ENCODE measurements at regions not wholly inside any gene's neighbourhood (a gene's known extent, or its start where the extent isn't known, plus 50 kb on each side); places are given as distances from the start of the nearest gene placed in this dataset.
A peak's percentile ranks its signal among the peaks of the same experiment; 100 is the strongest.

- H3K36me3 ChIP-seq = no peaks in the 10 kb centered on the region
- peaks cover 13% of the 10 kb centered on the region for H3K4me1 ChIP-seq
- peak overlapping the region; percentile 61 for H3K4me3 ChIP-seq
- peak; percentile 29 for DNase-seq
- intact Hi-C loops (cut with micrococcal nuclease) = loop anchor here (2.0 kb wide), 1 partner anchor 28 kb away; no protein-coding TSS in a partner anchor
- H3K9me3 ChIP-seq (replicated peaks) = no peaks in the 10 kb centered on the region
- TF ChIP-seq CTCF (IDR thresholded peaks at IDR 0.05; ENCODE audit: borderline replicate concordance) = no peak
- H3K27ac ChIP-seq (replicated peaks) = peak overlapping the region; percentile 51
- H3K27me3 ChIP-seq (ENCODE audit: low read depth) = peaks cover 19% of the 10 kb centered on the region
Observed at GRCh38 chr6:9398767-9399373, 963.5 kb upstream of the SLC35B3 start.

- Histone ChIP-seq H3K9me3 (replicated peaks) (no peaks in the 10 kb centered on the region), H3K27ac (replicated peaks) (peak overlapping the region; percentile 51), H3K4me1 (peaks cover 13% of the 10 kb centered on the region), H3K4me3 (peak overlapping the region; percentile 61), H3K36me3 (no peaks in the 10 kb centered on the region), H3K27me3 (ENCODE audit: low read depth) (peaks cover 19% of the 10 kb centered on the region)
- intact Hi-C loops (cut with micrococcal nuclease) = loop anchor here (2.0 kb wide), 1 partner anchor 29 kb away; no protein-coding TSS in a partner anchor
- TF ChIP-seq CTCF (IDR thresholded peaks at IDR 0.05; ENCODE audit: borderline replicate concordance) = no peak
- DNase-seq = peak; percentile 53
Observed at GRCh38 chr6:9398071-9398766, 962.9 kb upstream of the SLC35B3 start.

DNA sequence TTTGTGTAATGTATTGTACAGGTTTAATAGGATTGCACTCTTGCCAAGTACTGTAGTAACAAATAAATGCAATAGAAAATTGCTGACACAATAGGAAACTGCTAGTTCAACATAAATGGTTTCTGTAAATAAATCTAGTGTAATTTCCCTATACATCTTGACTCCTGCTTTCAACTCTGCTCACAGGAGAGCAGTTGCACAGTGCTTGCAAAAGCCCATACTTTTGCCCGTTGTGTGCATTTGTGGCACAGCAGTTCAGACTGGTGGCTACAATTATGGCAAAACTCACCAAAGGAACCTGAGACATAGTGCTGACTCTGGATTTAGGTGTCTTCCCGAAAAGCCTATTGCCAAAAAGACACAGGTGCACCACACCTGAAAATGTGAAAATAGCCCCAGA lies 953.3 kb upstream of the SLC35B3 start:
- Histone ChIP-seq H3K27me3 (ENCODE audit: low read depth) (no peaks in the 10 kb centered on the region), H3K27ac (replicated peaks) (no peak overlapping the region), H3K4me1 (no peaks in the 10 kb centered on the region), H3K4me3 (no peak overlapping the region), H3K9me3 (replicated peaks) (no peaks in the 10 kb centered on the region), H3K36me3 (no peaks in the 10 kb centered on the region)
- intact Hi-C loops (cut with micrococcal nuclease) = no loop called here
- DNase-seq = no peak
- TF ChIP-seq CTCF (IDR thresholded peaks at IDR 0.05; ENCODE audit: borderline replicate concordance) = no peak

GRCh38 chr6:9380568-9380967 lies 945.2 kb upstream of the SLC35B3 start:
- TF ChIP-seq CTCF (IDR thresholded peaks at IDR 0.05; ENCODE audit: borderline replicate concordance) = no peak
- H3K4me1 ChIP-seq = no peaks in the 10 kb centered on the region
- H3K36me3 ChIP-seq = no peaks in the 10 kb centered on the region
- no peak overlapping the region for H3K27ac ChIP-seq (replicated peaks)
- intact Hi-C loops (cut with micrococcal nuclease) = no loop called here
- H3K4me3 ChIP-seq = no peak overlapping the region
- H3K27me3 ChIP-seq (ENCODE audit: low read depth) = no peaks in the 10 kb centered on the region
- no peaks in the 10 kb centered on the region for H3K9me3 ChIP-seq (replicated peaks)
- DNase-seq = no peak

GRCh38 chr6:9373308-9373707 lies 938.0 kb upstream of the SLC35B3 start:
- no peak for TF ChIP-seq CTCF (IDR thresholded peaks at IDR 0.05; ENCODE audit: borderline replicate concordance)
- Histone ChIP-seq H3K27ac (replicated peaks) (no peak overlapping the region), H3K4me3 (no peak overlapping the region), H3K36me3 (no peaks in the 10 kb centered on the region), H3K27me3 (ENCODE audit: low read depth) (no peaks in the 10 kb centered on the region), H3K9me3 (replicated peaks) (no peaks in the 10 kb centered on the region), H3K4me1 (no peaks in the 10 kb centered on the region)
- intact Hi-C loops (cut with micrococcal nuclease) = no loop called here
- no peak for DNase-seq

Data from left ventricle myocardium inferior (tissue), 1 donor.